Subcutaneous abdominal adipose tissue (tissue), 5 donors: ENCODE measurements at regions not wholly inside any gene's neighbourhood (a gene's known extent, or its start where the extent isn't known, plus 50 kb on each side); places are given as distances from the start of the nearest gene placed in this dataset.

Source experiments
- H3K27ac ChIP-seq: one replicate; pipeline ENCODE4 v1.7.0; 2013; ENCODE audit warnings: low read depth, mild to moderate bottlenecking, inconsistent platforms, low read length, moderate library complexity
- H3K27me3 ChIP-seq, 5 donors: one replicate each; pipeline ENCODE4 v1.7.0; 2013; ENCODE audit warnings: low read length in 5 of 5, inconsistent platforms in 1 of 5; ENCODE audit not compliant: control insufficient read depth in 5 of 5, insufficient read depth in 4 of 5
- H3K36me3 ChIP-seq, 5 donors: one replicate each; pipeline ENCODE4 v1.7.0; 2013; ENCODE audit warnings: low read length in 5 of 5; ENCODE audit not compliant: control insufficient read depth in 5 of 5, insufficient read depth in 5 of 5
- H3K4me1 ChIP-seq, 5 donors: one replicate each; pipeline ENCODE4 v1.7.0; 2013; ENCODE audit warnings: low read length in 5 of 5, mild to moderate bottlenecking in 3 of 5, moderate library complexity in 1 of 5; ENCODE audit not compliant: control insufficient read depth in 5 of 5, insufficient read depth in 5 of 5
- H3K4me3 ChIP-seq, 5 donors: one replicate each; pipeline ENCODE4 v1.7.0; 2013; ENCODE audit warnings: low read length in 5 of 5, low read depth in 1 of 5
- H3K9ac ChIP-seq, 5 donors: one replicate each; pipeline ENCODE4 v1.7.0; 2013; ENCODE audit warnings: low read length in 5 of 5, mild to moderate bottlenecking in 4 of 5, moderate library complexity in 3 of 5
- H3K9me3 ChIP-seq, 5 donors: one replicate each; pipeline ENCODE4 v1.7.0; 2013; ENCODE audit warnings: low read length in 5 of 5; ENCODE audit not compliant: control insufficient read depth in 5 of 5
- donor health status: healthy.
- donor health status: healthy.
- donor health status: healthy.
- donor health status: healthy.
- donor health status: healthy.

DNA sequence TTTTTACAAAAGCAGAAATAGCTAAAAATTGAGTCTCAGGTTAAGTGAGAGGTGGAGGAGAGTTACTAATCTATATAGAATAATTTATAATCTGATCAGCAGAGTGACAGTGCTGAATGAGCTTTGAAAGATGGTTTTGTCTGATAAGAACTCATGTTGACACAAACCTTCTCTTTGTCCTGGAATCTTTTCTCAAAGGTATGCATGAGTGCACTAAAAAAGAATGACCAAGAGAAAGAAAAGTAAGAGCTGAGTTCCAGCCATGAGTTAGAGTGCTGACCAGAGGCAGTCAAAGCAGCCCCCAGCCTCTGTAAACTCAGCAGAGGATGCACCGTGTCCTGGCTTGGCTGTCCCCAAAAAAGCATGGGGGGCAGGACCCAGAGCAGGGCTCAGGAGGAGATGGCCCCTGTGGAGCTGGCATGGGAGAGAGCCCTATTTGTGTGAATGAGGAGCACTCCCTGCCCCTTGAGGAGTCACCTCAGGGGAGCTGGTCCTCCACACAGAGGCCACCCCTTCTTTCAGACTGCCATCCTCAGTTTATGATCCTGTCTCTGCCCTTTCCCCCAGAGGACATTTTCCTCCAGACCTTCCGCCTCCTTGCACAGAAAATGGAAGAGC is 129.8 kb downstream of the SEC23A start:
- Histone ChIP-seq H3K4me1 (no peaks in the 10 kb centered on the region), H3K9me3 (peaks cover 0 to 2% (median 0%) of the 10 kb centered on the region in 5 donors), H3K27me3 (no peaks in the 10 kb centered on the region), H3K4me3 (no peak overlapping the region), H3K27ac (no peak overlapping the region), H3K9ac (no peak overlapping the region), H3K36me3 (no peaks in the 10 kb centered on the region)

DNA sequence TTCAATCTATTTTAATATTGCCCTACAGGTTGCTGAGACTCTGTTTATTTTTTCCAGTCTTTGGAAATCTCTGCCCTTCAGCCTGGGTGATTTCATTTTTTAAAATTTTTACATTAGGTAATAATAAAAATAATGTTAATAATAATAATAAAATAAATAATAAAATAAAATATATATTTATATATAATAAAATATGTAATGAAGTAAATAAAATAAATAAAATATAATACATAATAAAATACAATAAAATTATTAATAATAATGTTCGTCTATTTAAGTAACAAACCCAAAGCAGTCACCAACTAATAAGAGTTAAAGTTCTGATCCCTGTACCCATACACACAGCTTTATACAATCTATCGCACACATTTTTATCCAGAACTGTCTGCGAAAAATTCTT is 130.5 kb downstream of the SEC23A start:
- Histone ChIP-seq H3K4me3 (no peak overlapping the region), H3K36me3 (no peaks in the 10 kb centered on the region)

DNA sequence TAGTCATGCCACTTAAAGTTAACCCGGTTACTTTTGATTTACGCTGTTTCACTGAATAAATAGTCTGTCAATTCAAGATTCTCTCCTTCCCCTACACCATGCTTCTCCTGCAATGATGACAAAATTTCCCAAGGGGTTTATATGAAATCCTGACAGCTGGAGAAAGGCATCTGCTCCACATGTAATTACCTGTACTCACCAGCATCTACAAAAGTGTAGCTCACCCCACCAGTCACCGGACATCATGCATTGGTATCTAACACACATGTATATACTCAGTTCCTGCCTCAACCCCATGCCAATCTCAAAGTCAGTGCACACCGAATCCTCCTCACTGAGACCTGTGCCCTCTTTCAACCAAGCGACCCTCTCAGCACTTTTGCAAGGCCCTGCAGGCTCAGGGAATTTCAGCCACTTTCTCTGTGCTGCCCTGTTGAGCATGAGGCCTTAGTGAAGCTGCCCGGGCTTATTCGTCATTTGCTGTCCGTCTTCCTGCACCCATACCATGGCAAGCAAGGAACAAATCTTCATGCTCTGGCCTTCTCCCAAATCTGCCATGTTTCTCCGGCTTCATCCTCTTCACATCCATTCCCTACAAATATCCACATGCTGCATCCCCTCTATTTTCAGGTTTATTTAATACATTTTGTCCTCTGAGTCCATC is 131.6 kb downstream of the SEC23A start:
- H3K36me3 ChIP-seq: no peaks in the 10 kb centered on the region
- H3K4me1 ChIP-seq: no peaks in the 10 kb centered on the region
- H3K27ac ChIP-seq: no peak overlapping the region
- H3K9ac ChIP-seq: no peak overlapping the region
- no peaks in the 10 kb centered on the region for H3K27me3 ChIP-seq
- H3K4me3 ChIP-seq: no peak overlapping the region
- H3K9me3 ChIP-seq: peaks cover 0 to 2% (median 0%) of the 10 kb centered on the region in 5 donors

More for the DNA sequence above, 130.5 kb downstream of the SEC23A start:
- Histone ChIP-seq H3K27me3 (no peaks in the 10 kb centered on the region), H3K27ac (no peak overlapping the region), H3K4me1 (no peaks in the 10 kb centered on the region), H3K9ac (no peak overlapping the region), H3K9me3 (peaks cover 0 to 2% (median 0%) of the 10 kb centered on the region in 5 donors)

DNA sequence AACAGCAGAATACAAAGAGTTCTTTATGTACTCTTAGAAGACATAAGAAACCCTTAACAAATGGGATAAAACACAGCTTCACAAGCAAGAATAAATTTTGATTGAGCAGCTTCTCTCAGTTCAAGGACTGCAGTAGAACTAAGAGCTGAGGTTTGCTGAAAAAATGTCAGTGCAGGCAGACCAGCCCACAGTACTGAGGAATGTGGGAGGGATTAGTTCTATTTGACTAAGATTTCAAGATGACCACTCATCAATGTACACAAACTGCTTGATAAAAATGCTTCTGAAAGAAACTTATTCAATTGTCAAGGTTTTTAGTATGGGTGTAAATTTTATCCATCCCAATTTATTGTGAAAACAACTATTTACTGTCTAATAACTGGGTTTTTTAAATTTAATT is 138.4 kb downstream of the SEC23A start:
- no peaks in the 10 kb centered on the region for H3K9me3 ChIP-seq
- H3K4me1 ChIP-seq: no peaks in the 10 kb centered on the region
- H3K27ac ChIP-seq: no peak overlapping the region
- H3K9ac ChIP-seq: no peak overlapping the region
- no peaks in the 10 kb centered on the region for H3K36me3 ChIP-seq
- H3K27me3 ChIP-seq: no peaks in the 10 kb centered on the region
- H3K4me3 ChIP-seq: no peak overlapping the region

DNA sequence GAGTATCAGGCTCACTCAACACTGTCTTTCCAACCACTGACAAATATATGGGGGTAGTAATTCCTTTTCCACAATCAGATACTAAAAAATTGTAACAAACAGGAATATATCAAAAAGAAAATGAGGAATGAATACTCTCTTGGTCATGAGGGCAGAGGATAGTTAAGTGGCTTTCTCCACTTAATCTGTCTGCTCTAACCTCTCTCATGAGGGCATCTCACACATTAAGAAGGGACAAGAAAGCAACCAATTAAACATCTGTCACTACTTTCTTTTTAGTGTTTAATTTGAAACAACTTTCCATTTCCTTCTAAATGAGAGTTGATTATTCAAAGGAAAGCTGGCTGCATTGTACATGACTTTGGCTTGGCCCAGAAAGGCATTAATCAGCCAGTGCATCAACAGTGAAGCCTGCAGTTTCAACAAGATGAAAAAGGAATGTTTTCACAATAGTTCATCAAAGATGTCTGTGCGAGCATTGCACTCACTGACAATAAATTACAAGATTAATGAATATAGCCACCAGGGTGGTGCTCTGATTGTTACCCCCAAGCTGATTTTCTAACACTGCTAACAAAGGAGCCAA is 142.0 kb downstream of the SEC23A start:
- Histone ChIP-seq H3K36me3 (no peaks in the 10 kb centered on the region), H3K4me3 (no peak overlapping the region), H3K4me1 (no peaks in the 10 kb centered on the region), H3K9me3 (no peaks in the 10 kb centered on the region), H3K9ac (no peak overlapping the region), H3K27ac (no peak overlapping the region), H3K27me3 (no peaks in the 10 kb centered on the region)

DNA sequence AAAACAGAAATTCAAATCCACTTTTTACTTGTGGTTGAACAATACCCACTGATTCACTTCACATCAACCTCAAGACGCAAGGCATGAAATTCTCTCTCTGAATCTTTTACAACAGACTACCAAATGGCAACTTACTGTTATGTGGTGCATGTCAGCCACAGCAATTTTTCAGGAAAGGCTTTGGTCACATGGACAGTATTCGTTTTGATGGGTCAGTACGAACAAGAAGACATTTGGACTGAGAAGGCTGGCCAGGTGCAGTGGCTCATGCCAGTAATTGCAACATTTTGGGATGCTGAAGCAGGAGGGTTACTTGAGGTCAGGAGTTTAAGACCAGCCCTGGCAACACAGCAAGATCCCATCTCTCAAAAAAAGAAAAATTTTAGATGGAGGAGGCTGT is 144.0 kb downstream of the SEC23A start:
- Histone ChIP-seq H3K9ac (no peak overlapping the region), H3K4me3 (no peak overlapping the region), H3K9me3 (no peaks in the 10 kb centered on the region), H3K27ac (no peak overlapping the region), H3K27me3 (no peaks in the 10 kb centered on the region), H3K4me1 (no peaks in the 10 kb centered on the region), H3K36me3 (no peaks in the 10 kb centered on the region)

DNA sequence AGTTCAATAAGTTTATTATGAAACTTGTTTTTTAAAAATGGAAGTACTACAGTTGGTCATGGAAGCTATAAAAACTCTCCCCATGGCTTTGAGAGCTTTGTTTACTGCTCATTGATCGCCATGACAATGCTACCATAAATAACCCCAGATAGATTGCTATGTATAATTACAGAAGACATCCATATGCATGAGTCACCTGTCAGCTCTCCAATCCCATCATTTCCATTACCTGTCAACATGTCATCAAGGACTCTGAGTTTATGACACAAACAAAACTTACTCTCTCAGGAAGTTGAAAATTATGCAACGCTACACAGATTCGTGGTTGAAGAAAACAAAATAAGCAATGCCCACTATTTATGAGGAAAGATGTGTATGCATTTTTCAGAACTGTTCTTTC is 144.4 kb downstream of the SEC23A start:
- Histone ChIP-seq H3K36me3 (no peaks in the 10 kb centered on the region), H3K4me1 (no peaks in the 10 kb centered on the region), H3K27ac (no peak overlapping the region), H3K27me3 (no peaks in the 10 kb centered on the region), H3K9me3 (no peaks in the 10 kb centered on the region), H3K9ac (no peak overlapping the region), H3K4me3 (no peak overlapping the region)

DNA sequence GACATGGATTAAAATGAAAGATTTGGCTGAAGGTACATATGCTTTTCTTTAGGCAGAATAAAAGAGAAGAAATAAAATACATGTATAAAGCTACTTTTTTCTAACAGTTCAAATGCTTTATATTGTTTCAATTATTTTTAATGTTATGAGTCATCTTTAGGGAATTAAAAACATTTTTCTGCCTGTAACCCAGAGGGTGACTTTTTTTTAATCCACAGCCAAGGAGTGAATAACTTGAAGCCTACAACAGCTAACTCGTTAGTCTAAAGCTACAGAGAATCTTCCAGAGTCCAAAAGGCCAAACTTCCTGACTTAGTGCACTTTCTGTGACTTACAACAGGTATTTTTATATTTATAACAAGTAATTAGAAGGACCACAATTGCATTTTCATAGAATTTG is 151.6 kb downstream of the SEC23A start:
- Histone ChIP-seq H3K36me3 (no peaks in the 10 kb centered on the region), H3K27ac (no peak overlapping the region), H3K4me1 (peaks cover 0 to 2% (median 0%) of the 10 kb centered on the region in 5 donors), H3K4me3 (no peak overlapping the region), H3K9ac (no peak overlapping the region), H3K27me3 (no peaks in the 10 kb centered on the region), H3K9me3 (no peaks in the 10 kb centered on the region)

DNA sequence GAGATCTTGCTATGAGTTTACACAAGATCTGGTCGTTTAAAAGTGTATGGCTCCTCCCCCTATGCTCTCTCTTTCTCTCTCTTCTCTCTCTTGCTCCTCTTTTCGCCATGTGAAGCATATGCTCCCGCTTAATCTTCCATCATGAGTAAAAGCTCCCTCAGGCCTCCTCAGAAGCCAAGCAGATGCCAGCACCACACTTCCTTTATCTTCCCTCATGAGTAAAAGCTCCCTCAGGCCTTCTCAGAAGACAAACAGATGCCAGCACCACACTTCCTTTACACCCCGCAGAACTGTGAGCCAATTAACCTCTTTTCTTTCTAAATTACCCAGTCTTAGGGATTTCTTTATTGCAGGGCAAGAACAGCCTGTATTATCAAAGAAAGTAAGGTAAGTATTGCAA is 152.4 kb downstream of the SEC23A start:
- Histone ChIP-seq H3K4me1 (peaks cover 0 to 2% (median 0%) of the 10 kb centered on the region in 5 donors), H3K9me3 (no peaks in the 10 kb centered on the region), H3K4me3 (no peak overlapping the region), H3K9ac (no peak overlapping the region), H3K27me3 (no peaks in the 10 kb centered on the region), H3K27ac (no peak overlapping the region), H3K36me3 (no peaks in the 10 kb centered on the region)

DNA sequence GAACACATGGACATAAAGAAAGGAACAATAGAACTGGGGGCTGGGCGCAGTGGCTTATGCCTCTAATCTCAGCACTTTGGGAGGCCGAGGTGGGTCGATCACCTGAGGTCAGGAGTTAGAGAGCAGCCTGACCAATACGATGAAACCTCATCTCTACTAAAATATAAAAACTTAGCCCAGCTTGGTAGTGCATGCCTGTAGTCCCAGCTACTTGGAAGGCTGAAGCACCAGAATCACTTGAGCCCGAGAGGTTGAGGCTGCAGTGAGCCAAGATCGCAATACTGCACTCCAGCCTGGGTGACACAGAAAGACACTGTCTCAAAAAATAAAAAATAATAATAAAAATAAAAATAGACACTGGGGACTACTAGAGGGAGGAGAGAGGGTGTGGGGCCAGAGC is 154.5 kb downstream of the SEC23A start:
- no peak overlapping the region for H3K4me3 ChIP-seq
- no peak overlapping the region for H3K27ac ChIP-seq
- H3K9me3 ChIP-seq: no peaks in the 10 kb centered on the region
- no peak overlapping the region for H3K9ac ChIP-seq
- H3K27me3 ChIP-seq: no peaks in the 10 kb centered on the region
- H3K36me3 ChIP-seq: no peaks in the 10 kb centered on the region
- H3K4me1 ChIP-seq: peaks cover 0 to 2% (median 0%) of the 10 kb centered on the region in 5 donors
